Psoas muscle (tissue), 7 donors: ENCODE measurements at regions not wholly inside any gene's neighbourhood (a gene's known extent, or its start where the extent isn't known, plus 50 kb on each side); places are given as distances from the start of the nearest gene placed in this dataset.

Source experiments
- ATAC-seq, 4 donors: fragments of 200-7000 bp; cut with Tn5 transposase; one replicate each; pipeline ENCODE4 v1.9.1; 2020; ENCODE audit warnings: moderate library complexity in 3 of 4, mild to moderate bottlenecking in 2 of 4
- DNase-seq, 2 donors: peaks; one replicate each; pipeline ENCODE4 v3.0.0-alpha.2; 2020
- H3K27ac ChIP-seq: fragments of 200-600 bp; one replicate; pipeline ENCODE4 v1.8.0; 2022
- H3K27me3 ChIP-seq, 3 donors: fragments of 200-600 bp in 1 of 3; one replicate each; pipeline versions ENCODE4 v1.6.1 to v1.8.0; 2013 to 2022; ENCODE audit warnings: low read length in 2 of 3, mild to moderate bottlenecking in 2 of 3, moderate library complexity in 1 of 3; ENCODE audit not compliant: insufficient read depth in 3 of 3
- H3K36me3 ChIP-seq, 2 donors: fragments of 200-600 bp in 1 of 2; one replicate each; pipeline versions ENCODE4 v1.6.1 to v1.8.0; 2013 to 2022; ENCODE audit warnings: low read depth in 1 of 2, mild to moderate bottlenecking in 1 of 2, moderate library complexity in 1 of 2; ENCODE audit not compliant: insufficient read depth in 1 of 2
- H3K4me1 ChIP-seq: fragments of 200-600 bp; one replicate; pipeline ENCODE4 v1.8.0; 2022
- H3K4me3 ChIP-seq: fragments of 200-600 bp; one replicate; pipeline ENCODE4 v1.8.0; 2022; ENCODE audit warnings: mild to moderate bottlenecking
- H3K9me3 ChIP-seq: fragments of 200-600 bp; one replicate; pipeline ENCODE4 v1.8.0; 2022
- CTCF ChIP-seq: fragments of 200-600 bp; IDR thresholded peaks from one replicate; pipeline ENCODE4 v1.8.0; 2022; ENCODE audit warnings: antibody characterized with exemption
- WGBS, 3 donors: extraction: QIAGEN DNeasy Blood & Tissue Kit; methylation state at CpG; one replicate each; pipeline versions ENCODE4 v1.1.6 to v1.1.7; 2013; 5-methylcytosine and 5-hydroxymethylcytosine counted together
- intact Hi-C, 2 donors: fragments of 100-400 bp; cut with DNase I; formaldehyde crosslinking; loops; one replicate each; pipeline versions ENCODE4 v1.11.0 to v1.14.2; 2022
- donor health status: healthy with polysubstance abuse.
- donor health status: DM: no; HTN: no; CAD: no; lungs with moderate emphysema.
- donor health status: Bipolar disorder and iron deficiency.
- donor health status: healthy.
- donor health status: DM: yes; HTN: yes; CAD: no.
- donor health status: DM: no; HTN: no; CAD: no.
- donor health status: DM: yes; HTN: yes; CAD: no.

GRCh38 chr2:223219872-223220657 is 168.1 kb downstream of the KCNE4 start:
- H3K4me1 ChIP-seq = no peaks in the 10 kb centered on the region
- 42 to 46% (median 45%) methylated on average over 9 of the region's 9 CpGs for whole genome bisulfite sequencing, 3 donors
- H3K9me3 ChIP-seq = no peaks in the 10 kb centered on the region
- intact Hi-C loops = no loop called here
- DNase-seq (no peak), ATAC-seq (no peak)
- TF ChIP-seq CTCF = no peak
- no peak overlapping the region for H3K4me3 ChIP-seq
- no peaks in the 10 kb centered on the region for H3K36me3 ChIP-seq
- no peaks in the 10 kb centered on the region for H3K27me3 ChIP-seq
- H3K27ac ChIP-seq = no peak overlapping the region

GRCh38 chr2:223220658-223220925 is 168.6 kb downstream of the KCNE4 start:
- DNase-seq (no peak), ATAC-seq (no peak)
- intact Hi-C loops = no loop called here
- Histone ChIP-seq H3K27ac (no peak overlapping the region), H3K36me3 (no peaks in the 10 kb centered on the region), H3K9me3 (no peaks in the 10 kb centered on the region), H3K4me3 (no peak overlapping the region), H3K4me1 (no peaks in the 10 kb centered on the region), H3K27me3 (no peaks in the 10 kb centered on the region)
- TF ChIP-seq CTCF = no peak
- WGBS, 3 donors = 8 to 29% (median 21%) methylated on average over 1 of the region's 1 CpG

- WGBS, 3 donors = 78 to 93% (median 78%) methylated on average over 4 of the region's 4 CpGs
- H3K36me3 ChIP-seq = no peaks in the 10 kb centered on the region
- ATAC-seq = no peak
- H3K27me3 ChIP-seq = no peaks in the 10 kb centered on the region
- intact Hi-C loops = no loop called here
- H3K4me1 ChIP-seq = no peaks in the 10 kb centered on the region
- H3K27ac ChIP-seq = no peak overlapping the region
- H3K9me3 ChIP-seq = no peaks in the 10 kb centered on the region
- no peak overlapping the region for H3K4me3 ChIP-seq
- no peak for TF ChIP-seq CTCF
- DNase-seq = no peak
Observed at GRCh38 chr2:223221139-223221835, 169.3 kb downstream of the KCNE4 start.

- no peak for TF ChIP-seq CTCF
- intact Hi-C loops = no loop called here
- H3K27me3 ChIP-seq = no peaks in the 10 kb centered on the region
- H3K27ac ChIP-seq = no peak overlapping the region
- H3K36me3 ChIP-seq = no peaks in the 10 kb centered on the region
- ATAC-seq (no peak), DNase-seq (no peak)
- WGBS, 3 donors = 84 to 85% (median 84%) methylated on average over 2 of the region's 2 CpGs
- no peaks in the 10 kb centered on the region for H3K9me3 ChIP-seq
- H3K4me3 ChIP-seq = no peak overlapping the region
- no peaks in the 10 kb centered on the region for H3K4me1 ChIP-seq
Observed at GRCh38 chr2:223222397-223222796, 170.4 kb downstream of the KCNE4 start.

- Histone ChIP-seq H3K4me3 (no peak overlapping the region), H3K27me3 (no peaks in the 10 kb centered on the region), H3K4me1 (no peaks in the 10 kb centered on the region), H3K36me3 (no peaks in the 10 kb centered on the region), H3K9me3 (no peaks in the 10 kb centered on the region), H3K27ac (no peak overlapping the region)
- DNase-seq = no peak
- no peak for ATAC-seq
- WGBS, 3 donors = 50 to 58% (median 58%) methylated on average over 1 of the region's 1 CpG
- intact Hi-C loops = no loop called here
- TF ChIP-seq CTCF = no peak
Observed at GRCh38 chr2:223223156-223223555, 171.2 kb downstream of the KCNE4 start.
